Endodermal cell (in vitro differentiated cells): ENCODE measurements at regions not wholly inside any gene's neighbourhood (a gene's known extent, or its start where the extent isn't known, plus 50 kb on each side); places are given as distances from the start of the nearest gene placed in this dataset.
"Not testable (repeated sequence)": the region's sequence is repeated elsewhere in the genome, so short reads cannot be mapped to it uniquely, and the experiment has no call there.

ENCODE experiments used
- DNase-seq: peaks from one replicate; pipeline ENCODE4 v3.0.0-alpha.2; 2017
- H3K27ac ChIP-seq: 2 replicates; pipeline ENCODE4 v1.5.1; 2013; ENCODE audit warnings: mild to moderate bottlenecking, low read depth, low read length, moderate library complexity
- H3K27me3 ChIP-seq: 2 replicates; pipeline ENCODE4 v1.6.1; 2013; ENCODE audit warnings: mild to moderate bottlenecking, low read length, moderate library complexity; ENCODE audit not compliant: insufficient read depth, control insufficient read depth, poor library complexity, severe bottlenecking
- H3K36me3 ChIP-seq: 2 replicates; pipeline ENCODE4 v1.7.0; 2013; ENCODE audit warnings: mild to moderate bottlenecking, low read length, moderate library complexity; ENCODE audit not compliant: control insufficient read depth, insufficient read depth
- H3K4me1 ChIP-seq: one replicate; pipeline ENCODE4 v1.7.0; 2013; ENCODE audit warnings: low read length; ENCODE audit not compliant: control insufficient read depth, insufficient read depth
- H3K4me3 ChIP-seq: 2 replicates; pipeline ENCODE4 v1.5.1; 2013; ENCODE audit warnings: mild to moderate bottlenecking, low read length, moderate library complexity
- H3K9ac ChIP-seq: 2 replicates; pipeline ENCODE4 v1.6.1; 2013; ENCODE audit warnings: mild to moderate bottlenecking, low read length, moderate library complexity; ENCODE audit not compliant: poor library complexity, severe bottlenecking; ENCODE audit errors: extremely low read depth
- H3K9me3 ChIP-seq: 2 replicates; pipeline ENCODE4 v1.6.1; 2013; ENCODE audit warnings: mild to moderate bottlenecking, low read length, moderate library complexity; ENCODE audit not compliant: control insufficient read depth
- H3K27ac Mint-ChIP-seq: 2 replicates; pipeline ENCODE4 v1.8.0; 2020; ENCODE audit warnings: mixed read lengths
- H3K27me3 Mint-ChIP-seq: 2 replicates; pipeline ENCODE4 v1.8.0; 2021; ENCODE audit warnings: mild to moderate bottlenecking, mixed read lengths; ENCODE audit not compliant: insufficient read depth
- H3K36me3 Mint-ChIP-seq: 2 replicates; pipeline ENCODE4 v1.8.0; 2020; ENCODE audit warnings: low read depth, mixed read lengths
- H3K4me1 Mint-ChIP-seq: 2 replicates; pipeline ENCODE4 v1.8.0; 2020; ENCODE audit warnings: mixed read lengths
- H3K4me3 Mint-ChIP-seq: 2 replicates; pipeline ENCODE4 v1.8.0; 2020; ENCODE audit warnings: mild to moderate bottlenecking, moderate library complexity, mixed read lengths
- H3K9me3 Mint-ChIP-seq: 2 replicates; pipeline ENCODE4 v1.8.0; 2020; ENCODE audit warnings: mild to moderate bottlenecking, mixed read lengths
- WGBS, 2 experiments: methylation state at CpG; one replicate each; pipeline versions ENCODE4 v1.1.5 to v1.1.7; 2013; ENCODE audit warnings: missing lambda C conversion rate in 2 of 2, mixed read lengths in 1 of 2; ENCODE audit not compliant: insufficient coverage in 1 of 2, insufficient read length in 1 of 2; 5-methylcytosine and 5-hydroxymethylcytosine counted together
- TF ChIP-seq, protein P1 (sequence below): fragments of 200-600 bp; sonication (generic); conservative IDR thresholded peaks from 2 replicates; pipeline ENCODE4 v1.5.0; 2021; ENCODE audit warnings: antibody characterized with exemption, mild to moderate bottlenecking

- Histone ChIP-seq H3K4me3 (no peak overlapping the region), H3K9me3 (peaks cover 20% of the 10 kb centered on the region), H3K36me3 (no peaks in the 10 kb centered on the region), H3K27me3 (no peaks in the 10 kb centered on the region), H3K27ac (no peak overlapping the region), H3K4me1 (no peaks in the 10 kb centered on the region), H3K9ac (no peak overlapping the region)
- TF ChIP-seq, protein P1, sequence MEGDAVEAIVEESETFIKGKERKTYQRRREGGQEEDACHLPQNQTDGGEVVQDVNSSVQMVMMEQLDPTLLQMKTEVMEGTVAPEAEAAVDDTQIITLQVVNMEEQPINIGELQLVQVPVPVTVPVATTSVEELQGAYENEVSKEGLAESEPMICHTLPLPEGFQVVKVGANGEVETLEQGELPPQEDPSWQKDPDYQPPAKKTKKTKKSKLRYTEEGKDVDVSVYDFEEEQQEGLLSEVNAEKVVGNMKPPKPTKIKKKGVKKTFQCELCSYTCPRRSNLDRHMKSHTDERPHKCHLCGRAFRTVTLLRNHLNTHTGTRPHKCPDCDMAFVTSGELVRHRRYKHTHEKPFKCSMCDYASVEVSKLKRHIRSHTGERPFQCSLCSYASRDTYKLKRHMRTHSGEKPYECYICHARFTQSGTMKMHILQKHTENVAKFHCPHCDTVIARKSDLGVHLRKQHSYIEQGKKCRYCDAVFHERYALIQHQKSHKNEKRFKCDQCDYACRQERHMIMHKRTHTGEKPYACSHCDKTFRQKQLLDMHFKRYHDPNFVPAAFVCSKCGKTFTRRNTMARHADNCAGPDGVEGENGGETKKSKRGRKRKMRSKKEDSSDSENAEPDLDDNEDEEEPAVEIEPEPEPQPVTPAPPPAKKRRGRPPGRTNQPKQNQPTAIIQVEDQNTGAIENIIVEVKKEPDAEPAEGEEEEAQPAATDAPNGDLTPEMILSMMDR: no peak
- Mint-ChIP-seq H3K27ac (no peak overlapping the region), H3K9me3 (peaks cover 70% of the 10 kb centered on the region), H3K27me3 (no peaks in the 10 kb centered on the region), H3K4me3 (no peak overlapping the region), H3K4me1 (no peaks in the 10 kb centered on the region), H3K36me3 (no peaks in the 10 kb centered on the region)
- no peak for DNase-seq
- 33 to 40% methylated on average over 6 of the region's 6 CpGs for WGBS, 2 experiments
Observed at GRCh38 chr14:105745433-105746123, 219.2 kb downstream of the TMEM121 start.

DNA sequence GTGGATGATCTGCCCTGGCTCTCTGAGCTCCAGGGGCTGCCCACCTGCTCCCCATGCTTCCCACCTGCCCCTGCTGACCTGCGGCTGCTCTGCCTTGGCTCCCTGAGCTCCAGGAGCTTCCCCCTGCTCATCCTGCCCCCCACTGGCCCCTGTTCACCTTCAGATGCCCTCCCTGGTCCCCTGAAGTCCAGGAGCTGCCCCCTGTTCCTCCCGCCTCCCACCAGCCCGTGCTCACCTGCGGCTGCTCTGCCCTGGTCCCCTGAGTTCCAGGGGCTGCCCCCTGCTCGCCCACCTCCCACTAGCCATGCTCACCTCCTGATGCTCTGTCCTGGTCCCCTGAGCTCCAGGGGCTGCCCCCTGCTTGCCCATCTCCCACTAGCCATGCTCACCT, 219.7 kb downstream of the TMEM121 start:
- no peak overlapping the region for H3K4me3 Mint-ChIP-seq
- no peaks in the 10 kb centered on the region for H3K27me3 Mint-ChIP-seq
- WGBS, 2 experiments: 60 to 79% methylated on average over 1 to 5 of the region's 5 CpGs
- H3K9me3 ChIP-seq: peaks cover 20% of the 10 kb centered on the region
- H3K27me3 ChIP-seq: no peaks in the 10 kb centered on the region
- H3K4me1 ChIP-seq: no peaks in the 10 kb centered on the region
- H3K27ac ChIP-seq: no peak overlapping the region
- no peaks in the 10 kb centered on the region for H3K4me1 Mint-ChIP-seq
- H3K27ac Mint-ChIP-seq: no peak overlapping the region
- DNase-seq: no peak
- TF ChIP-seq, protein P1: no peak
- peaks cover 72% of the 10 kb centered on the region for H3K9me3 Mint-ChIP-seq
- H3K9ac ChIP-seq: no peak overlapping the region
- no peak overlapping the region for H3K4me3 ChIP-seq
- no peaks in the 10 kb centered on the region for H3K36me3 Mint-ChIP-seq
- H3K36me3 ChIP-seq: no peaks in the 10 kb centered on the region

DNA sequence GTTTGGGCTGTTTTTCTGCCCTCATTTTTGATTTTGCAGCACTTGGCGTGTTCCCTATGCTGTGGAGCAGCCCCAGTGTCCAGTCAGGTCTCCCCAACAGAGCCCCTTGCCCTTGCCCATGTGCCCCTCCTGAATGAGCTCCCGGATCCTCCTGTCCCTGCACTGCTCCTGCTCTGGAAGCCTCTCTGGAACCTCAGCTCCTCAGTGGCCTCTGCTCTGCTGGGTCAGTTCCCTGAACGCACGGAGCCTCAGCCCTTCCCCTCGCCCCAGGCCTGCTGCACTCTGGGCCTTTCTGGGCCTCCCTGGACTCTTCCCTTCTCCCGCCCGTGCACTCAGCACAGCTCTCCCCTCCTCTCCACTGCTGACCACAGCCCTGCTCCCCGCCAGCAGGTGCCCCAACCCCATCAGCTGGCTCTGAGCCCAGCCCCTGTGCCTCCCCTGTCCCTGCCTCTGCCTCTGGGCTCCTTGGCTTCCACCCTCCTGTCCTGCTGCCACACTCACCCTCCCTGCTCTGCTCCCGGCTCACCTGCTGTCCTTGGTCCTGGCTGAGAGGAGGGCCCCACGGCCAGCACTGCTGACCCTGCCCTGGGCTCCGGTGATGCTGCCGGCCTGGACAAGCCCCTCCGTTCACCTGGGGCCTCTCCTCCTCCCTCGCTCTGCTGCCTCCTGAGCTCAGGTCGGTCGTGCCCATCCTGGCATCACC, 220.6 kb downstream of the TMEM121 start:
- H3K36me3 Mint-ChIP-seq, H3K27ac Mint-ChIP-seq, DNase-seq, H3K9ac ChIP-seq, H3K4me1 ChIP-seq, H3K27me3 ChIP-seq, H3K36me3 ChIP-seq, H3K4me3 ChIP-seq, H3K27ac ChIP-seq, H3K27me3 Mint-ChIP-seq, H3K4me3 Mint-ChIP-seq, H3K4me1 Mint-ChIP-seq: not testable (repeated sequence)
- peaks cover 72% of the 10 kb centered on the region for H3K9me3 Mint-ChIP-seq
- 72 to 86% methylated on average over 5 to 16 of the region's 16 CpGs for WGBS, 2 experiments
- H3K9me3 ChIP-seq: peaks cover 20% of the 10 kb centered on the region

GRCh38 chr14:105747503-105748203, 221.3 kb downstream of the TMEM121 start:
- 73 to 86% methylated on average over 7 to 31 of the region's 31 CpGs for WGBS, 2 experiments
- not testable (repeated sequence) for H3K27me3 Mint-ChIP-seq, H3K27ac ChIP-seq, H3K36me3 Mint-ChIP-seq, H3K4me1 Mint-ChIP-seq, H3K9ac ChIP-seq, H3K4me3 Mint-ChIP-seq, H3K4me1 ChIP-seq, H3K27me3 ChIP-seq, H3K4me3 ChIP-seq, H3K36me3 ChIP-seq, DNase-seq, H3K27ac Mint-ChIP-seq
- H3K9me3 ChIP-seq: peaks cover 20% of the 10 kb centered on the region
- H3K9me3 Mint-ChIP-seq: peaks cover 66% of the 10 kb centered on the region
